NCI-H2081 treated with DMSO at 0.1 percent for 48 hours (cell line): ENCODE measurements at regions not wholly inside any gene's neighbourhood (a gene's known extent, or its start where the extent isn't known, plus 50 kb on each side); places are given as distances from the start of the nearest gene placed in this dataset.

Source experiments
- DNase-seq: peaks from one replicate; lab custom pipeline; 2025; lab: John Stamatoyannopoulos, UW

GRCh38 chr2:147502711-147503290, 342.0 kb upstream of the ACVR2A start:
- no peak for DNase-seq

DNA sequence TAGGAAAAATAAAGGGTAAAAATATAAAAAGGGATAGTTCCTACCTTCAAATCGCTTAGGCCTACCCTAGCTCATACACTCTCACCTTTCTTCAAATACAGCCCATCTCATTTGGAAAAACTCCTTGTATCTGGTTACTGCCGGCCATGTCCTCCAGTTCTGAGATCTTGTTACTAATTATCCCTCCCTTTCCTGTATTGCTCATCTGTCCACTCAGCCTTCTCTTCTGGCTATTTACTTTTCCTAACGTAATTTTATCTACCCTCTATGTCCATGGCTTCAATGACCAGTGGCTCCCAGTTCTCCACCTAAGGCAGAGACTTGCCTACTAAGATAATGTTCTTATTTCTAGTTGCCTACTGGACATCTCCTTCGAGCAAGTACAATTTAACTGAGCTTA, 342.9 kb upstream of the ACVR2A start:
- DNase-seq = no peak

DNA sequence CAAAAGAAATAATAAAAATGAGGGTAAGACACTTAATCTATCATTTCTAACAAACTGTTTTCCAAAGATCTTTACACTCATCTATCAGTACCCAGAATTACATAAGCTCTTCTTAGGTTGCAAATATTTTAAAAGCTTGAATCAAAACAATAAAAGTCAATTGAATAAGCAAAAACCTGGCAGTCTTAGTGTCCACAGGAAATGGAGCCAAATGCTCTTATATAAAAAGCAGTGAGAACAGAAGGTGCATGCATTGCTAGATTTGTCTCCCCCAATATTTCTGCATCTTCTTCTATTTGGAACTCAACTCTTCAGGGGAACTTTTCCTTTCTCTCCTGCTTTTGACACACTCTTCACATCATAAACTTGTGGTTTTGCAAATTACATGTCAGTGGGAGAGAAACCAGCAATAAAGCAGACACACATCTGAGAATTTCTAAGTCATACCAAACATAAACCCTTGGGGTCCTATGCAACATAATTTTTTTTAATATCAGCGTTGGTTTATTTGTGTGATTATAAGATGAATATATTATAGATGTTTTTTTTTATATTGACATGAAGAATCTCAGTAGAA, 343.9 kb upstream of the ACVR2A start:
- DNase-seq = no peak

DNA sequence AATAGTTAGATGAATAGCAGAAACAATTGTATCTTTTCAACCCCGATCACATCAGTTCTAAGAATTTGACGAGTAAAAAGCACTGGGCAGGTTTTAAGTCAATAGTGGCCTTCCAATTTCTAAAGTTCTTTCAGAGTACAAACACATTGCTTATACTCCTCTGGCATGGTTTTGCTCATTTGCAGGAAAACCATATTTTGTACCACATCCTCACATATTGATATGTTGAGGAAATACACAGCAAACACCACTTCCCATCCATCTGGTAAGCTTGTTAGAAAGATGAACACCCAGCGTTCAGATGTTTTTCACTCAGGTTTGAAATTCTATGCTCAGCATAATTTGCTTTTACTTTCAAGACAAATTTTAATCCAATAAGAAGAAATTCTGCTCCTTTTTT, 344.6 kb upstream of the ACVR2A start:
- no peak for DNase-seq

- DNase-seq = no peak
These were observed 345.0 kb upstream of the ACVR2A start for GRCh38 chr2:147499785-147500184.

GRCh38 chr2:147495734-147496133, 349.1 kb upstream of the ACVR2A start:
- no peak for DNase-seq

DNA sequence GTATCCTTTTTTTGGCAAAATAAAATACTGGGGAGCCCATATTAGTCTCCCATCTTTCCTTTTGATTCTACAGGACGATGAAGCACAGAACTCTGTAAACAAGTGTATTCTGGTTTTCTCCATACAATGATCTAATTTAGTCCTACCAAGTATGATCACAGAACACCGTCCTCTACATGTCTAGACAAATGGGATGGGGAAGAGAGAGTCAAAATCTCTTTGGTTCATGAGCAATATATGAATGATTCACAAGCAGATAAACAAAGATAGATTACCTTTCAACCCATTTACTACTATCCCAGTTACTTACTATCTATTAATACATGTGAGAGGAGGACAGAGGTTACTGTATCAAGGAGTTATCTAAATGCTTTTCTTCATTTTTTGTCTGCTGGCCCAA, 352.4 kb upstream of the ACVR2A start:
- DNase-seq = no peak

GRCh38 chr2:147491506-147491905, 353.3 kb upstream of the ACVR2A start:
- no peak for DNase-seq

- no peak for DNase-seq
These were observed 354.2 kb upstream of the ACVR2A start for GRCh38 chr2:147490401-147491261.

GRCh38 chr2:147488472-147488871, 356.4 kb upstream of the ACVR2A start:
- no peak for DNase-seq

DNA sequence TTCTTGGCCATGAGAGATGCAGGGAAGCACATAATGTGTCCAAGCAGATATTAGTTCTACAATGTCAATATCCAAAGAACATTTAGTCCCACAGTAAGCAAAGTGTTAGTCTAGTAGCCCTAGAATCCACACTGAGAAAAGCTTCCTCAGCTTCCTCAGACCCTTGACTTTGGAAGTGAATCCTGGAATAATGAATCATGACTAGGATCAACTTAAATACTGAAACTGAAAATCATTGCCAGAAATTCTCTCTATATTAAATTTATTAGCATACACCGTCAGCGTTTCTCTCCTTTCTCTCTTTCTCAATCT, 356.9 kb upstream of the ACVR2A start:
- DNase-seq = no peak

- DNase-seq = no peak
These were observed 357.4 kb upstream of the ACVR2A start for GRCh38 chr2:147487286-147487977.

DNA sequence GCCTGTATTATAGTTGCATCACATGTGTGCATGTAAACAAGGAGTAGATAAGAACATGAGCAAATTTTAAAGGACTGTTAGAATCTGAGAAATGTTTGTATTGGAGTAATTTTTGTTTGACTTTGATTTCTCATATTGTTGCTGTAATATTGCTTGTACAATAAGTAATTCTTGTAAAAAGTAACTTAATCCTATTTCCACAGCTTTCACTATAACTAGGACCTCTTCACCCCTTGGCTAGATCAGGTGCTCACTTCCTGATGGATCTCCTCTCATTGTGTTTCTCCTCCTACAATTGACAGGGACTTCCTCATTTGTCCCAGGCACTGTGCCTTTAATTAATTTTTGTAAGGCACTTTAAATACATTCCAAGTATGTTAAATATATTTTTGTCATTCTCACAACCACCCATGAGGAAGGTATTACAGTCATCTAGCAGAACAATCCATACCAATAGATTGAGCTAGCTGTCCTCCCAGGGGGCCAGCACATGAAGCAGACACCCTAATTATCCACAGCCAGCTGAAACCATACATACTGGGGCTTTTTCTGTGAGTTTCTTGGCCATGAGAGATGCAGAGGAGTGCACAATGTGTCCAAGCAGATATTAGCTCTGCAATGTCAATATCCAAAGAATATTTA, 359.5 kb upstream of the ACVR2A start:
- no peak for DNase-seq

- no peak for DNase-seq
These were observed 360.9 kb upstream of the ACVR2A start for GRCh38 chr2:147483911-147484310.

DNA sequence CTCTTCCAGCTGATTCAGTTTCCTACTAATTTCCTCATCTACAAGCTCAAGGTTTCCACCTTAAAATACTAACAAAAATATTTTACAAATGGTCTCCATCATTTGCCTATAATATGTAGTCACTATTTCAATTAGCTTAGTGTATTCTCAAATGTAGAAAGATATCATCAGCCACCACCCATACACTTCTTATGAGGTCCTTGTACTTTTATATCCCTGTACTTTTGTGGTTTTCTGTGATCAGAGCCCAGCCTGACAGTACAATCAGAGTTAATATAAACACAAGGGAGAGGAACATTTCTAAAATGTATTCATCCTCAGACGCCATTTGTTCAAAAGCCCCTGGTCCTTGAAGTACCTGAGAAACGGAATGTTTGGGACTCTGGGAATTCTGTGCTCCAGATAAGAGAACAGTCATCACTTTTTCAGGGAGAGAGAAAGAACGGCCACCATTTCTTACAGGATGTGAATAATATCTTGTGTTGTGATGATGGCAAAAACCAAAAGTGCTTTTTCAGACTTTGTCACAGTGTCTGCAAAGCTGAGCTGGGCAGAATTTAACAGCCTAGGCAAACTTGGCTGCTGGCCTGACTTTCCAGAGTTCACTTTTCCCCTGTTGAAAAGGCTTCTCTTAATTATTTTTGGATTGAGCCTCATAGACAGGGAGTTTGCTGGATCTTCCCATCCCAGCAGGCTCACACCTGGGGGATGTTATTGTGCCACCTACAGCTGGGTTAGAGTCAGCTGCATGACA, 361.7 kb upstream of the ACVR2A start:
- no peak for DNase-seq

DNA sequence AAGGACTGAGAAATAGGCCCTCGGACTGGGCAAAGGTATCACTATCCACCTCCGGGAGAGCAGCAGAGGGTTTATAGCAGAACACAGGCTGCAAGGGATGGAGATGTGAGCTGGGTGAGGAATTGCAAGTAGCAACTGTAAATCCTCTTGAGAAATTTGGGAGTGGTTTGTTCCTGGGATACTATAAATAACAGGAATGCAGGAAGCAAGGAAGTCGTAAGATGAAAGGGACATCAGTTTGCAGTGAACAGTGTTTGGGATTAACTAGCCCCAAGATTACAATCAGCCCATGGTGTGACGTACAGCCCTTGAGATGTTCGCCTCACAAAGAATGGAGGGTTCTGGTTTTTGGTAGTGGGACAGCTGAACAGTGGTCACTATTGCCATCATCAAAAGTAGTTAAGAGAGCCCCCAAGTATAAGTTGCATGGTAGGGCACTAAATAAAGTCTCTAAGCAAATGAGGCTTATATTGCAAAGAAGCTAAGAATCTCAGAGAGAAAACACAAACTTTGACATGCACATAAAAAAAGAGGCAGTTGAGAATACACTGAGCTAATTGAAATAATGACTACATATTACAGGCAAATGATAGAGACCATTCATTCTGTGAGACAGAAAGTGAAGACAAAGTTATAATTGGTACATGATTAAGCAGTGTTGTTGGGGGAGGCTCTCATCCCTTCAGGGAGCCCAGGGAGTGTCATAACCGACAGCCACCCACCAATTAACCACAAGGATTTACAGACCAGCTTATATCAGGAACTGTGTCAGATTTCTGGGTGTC, 362.5 kb upstream of the ACVR2A start:
- DNase-seq = no peak

DNA sequence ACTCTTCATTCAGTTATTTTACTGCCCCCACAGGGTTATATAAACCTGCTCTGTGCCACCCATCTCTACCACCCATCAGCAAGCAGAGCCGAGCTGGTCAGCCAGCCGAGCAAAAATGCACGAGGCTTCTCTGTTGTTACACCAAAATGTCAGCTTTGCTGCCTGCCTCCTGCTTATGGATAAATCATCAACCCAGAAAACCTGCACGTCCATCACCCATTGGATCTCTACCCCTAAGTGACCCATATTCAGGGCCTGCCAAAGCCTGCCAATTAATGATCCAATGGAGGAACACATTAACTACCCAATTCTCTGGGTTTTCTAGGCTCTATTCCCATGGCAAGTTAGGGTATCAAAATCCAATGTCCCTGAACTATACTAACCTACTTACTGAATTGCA, 365.5 kb upstream of the ACVR2A start:
- no peak for DNase-seq

- DNase-seq = no peak
These were observed 371.8 kb upstream of the ACVR2A start for GRCh38 chr2:147473075-147473474.

GRCh38 chr2:147471126-147471525, 373.7 kb upstream of the ACVR2A start:
- DNase-seq = no peak

DNA sequence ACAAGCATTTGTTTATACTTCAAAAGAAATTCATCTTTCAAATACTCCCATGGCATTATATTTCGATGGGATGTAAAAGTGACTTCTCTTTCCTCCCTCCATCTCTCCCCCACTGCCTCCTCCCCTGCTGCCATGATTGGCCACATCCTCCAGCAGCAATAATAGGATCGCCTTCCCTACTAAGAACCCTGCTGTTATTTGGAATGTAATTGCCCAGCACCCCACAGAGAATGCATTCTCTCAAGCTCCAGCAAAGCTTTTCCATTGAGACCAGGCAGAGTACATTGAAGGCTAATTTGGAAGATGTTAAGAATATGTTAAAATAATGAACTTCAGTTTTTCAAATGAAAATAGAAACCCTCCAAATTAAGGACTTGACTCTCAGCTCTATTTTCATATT, 375.4 kb upstream of the ACVR2A start:
- peak; percentile 71 for DNase-seq

DNA sequence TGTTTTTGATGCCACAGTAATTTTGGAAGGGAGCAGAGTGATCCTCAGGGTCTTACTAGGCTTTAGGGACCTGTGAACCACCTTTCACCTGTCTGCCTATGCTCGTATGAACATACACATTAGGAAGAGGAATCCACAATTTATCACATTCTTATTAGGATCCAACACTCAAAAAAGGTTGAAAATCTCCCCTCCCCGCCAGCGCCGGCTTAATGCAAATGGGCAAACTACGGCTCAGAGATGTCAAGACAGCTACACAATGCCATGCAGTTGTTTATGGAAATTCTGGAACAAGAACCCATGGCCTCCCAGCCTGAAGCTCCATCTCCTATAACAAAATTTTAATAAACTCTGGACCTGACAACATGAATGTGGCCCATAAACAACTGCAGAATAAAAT, 375.9 kb upstream of the ACVR2A start:
- DNase-seq = no peak
